ENCODE measurements at regions not wholly inside any gene's neighbourhood (a gene's known extent, or its start where the extent isn't known, plus 50 kb on each side); places are given as distances from the start of the nearest gene placed in this dataset.

GRCh38 chr1:199724049-199724448 is 303.5 kb upstream of the NR5A2 start:
- no peak for FAIRE-seq
- 72 to 88% (median 81%) methylated on average over 1 of the region's 1 CpG for WGBS, 3 donors
- no peaks in the 10 kb centered on the region for H3K36me3 ChIP-seq (ENCODE audit: control insufficient read depth in 3 of 3, insufficient read depth in 2 of 3, low read depth in 1 of 3, low read length in 3 of 3)

GRCh38 chr1:199725002-199725565 is 302.4 kb upstream of the NR5A2 start:
- H3K36me3 ChIP-seq (ENCODE audit: control insufficient read depth in 3 of 3, insufficient read depth in 2 of 3, low read depth in 1 of 3, low read length in 3 of 3): no peaks in the 10 kb centered on the region
- no peak overlapping the region for H3K27ac ChIP-seq (ENCODE audit: low read depth in 1 of 3, low read length in 2 of 3)
- FAIRE-seq (no peak), DNase-seq (peak; percentile 14 to 51)
- H3K9me3 ChIP-seq (ENCODE audit: control insufficient read depth in 2 of 2, insufficient read depth in 1 of 2, low read depth in 1 of 2, low read length in 1 of 2): no peaks in the 10 kb centered on the region
- H3K4me1 ChIP-seq (ENCODE audit: control insufficient read depth in 3 of 3, insufficient read depth in 2 of 3, low read depth in 1 of 3, low read length in 2 of 3): peaks cover 0 to 10% (median 0%) of the 10 kb centered on the region in 3 donors
- H3K4me3 ChIP-seq (ENCODE audit: low read depth in 1 of 3, low read length in 3 of 3): no peak overlapping the region
- WGBS, 3 donors: 46 to 61% (median 48%) methylated on average over 3 of the region's 3 CpGs
- peaks cover 0 to 1% (median 0%) of the 10 kb centered on the region in 3 donors for H3K27me3 ChIP-seq (ENCODE audit: control insufficient read depth in 3 of 3, insufficient read depth in 3 of 3, low read length in 3 of 3)

More at GRCh38 chr1:199724049-199724448, 303.5 kb upstream of the NR5A2 start:
- Histone ChIP-seq H3K4me3 (ENCODE audit: low read depth in 1 of 3, low read length in 3 of 3) (no peak overlapping the region), H3K27ac (ENCODE audit: low read depth in 1 of 3, low read length in 2 of 3) (no peak overlapping the region), H3K4me1 (ENCODE audit: control insufficient read depth in 3 of 3, insufficient read depth in 2 of 3, low read depth in 1 of 3, low read length in 2 of 3) (peaks cover 0 to 10% (median 0%) of the 10 kb centered on the region in 3 donors), H3K9me3 (ENCODE audit: control insufficient read depth in 2 of 2, insufficient read depth in 1 of 2, low read depth in 1 of 2, low read length in 1 of 2) (no peaks in the 10 kb centered on the region), H3K27me3 (ENCODE audit: control insufficient read depth in 3 of 3, insufficient read depth in 3 of 3, low read length in 3 of 3) (peaks cover 0 to 1% (median 0%) of the 10 kb centered on the region in 3 donors)
- DNase-seq: peak in 1 of 2 donors; percentile 49

GRCh38 chr1:199727682-199728081 is 299.8 kb upstream of the NR5A2 start:
- peaks cover 0 to 4% (median 0%) of the 10 kb centered on the region in 3 donors for H3K27me3 ChIP-seq (ENCODE audit: control insufficient read depth in 3 of 3, insufficient read depth in 3 of 3, low read length in 3 of 3)
- no peak overlapping the region for H3K27ac ChIP-seq (ENCODE audit: low read depth in 1 of 3, low read length in 2 of 3)
- DNase-seq: no peak
- H3K9me3 ChIP-seq (ENCODE audit: control insufficient read depth in 2 of 2, insufficient read depth in 1 of 2, low read depth in 1 of 2, low read length in 1 of 2): no peaks in the 10 kb centered on the region
- peaks cover 0 to 10% (median 0%) of the 10 kb centered on the region in 3 donors for H3K4me1 ChIP-seq (ENCODE audit: control insufficient read depth in 3 of 3, insufficient read depth in 2 of 3, low read depth in 1 of 3, low read length in 2 of 3)
- no peak overlapping the region for H3K4me3 ChIP-seq (ENCODE audit: low read depth in 1 of 3, low read length in 3 of 3)
- FAIRE-seq: no peak
- H3K36me3 ChIP-seq (ENCODE audit: control insufficient read depth in 3 of 3, insufficient read depth in 2 of 3, low read depth in 1 of 3, low read length in 3 of 3): no peaks in the 10 kb centered on the region
- 93 to 95% (median 94%) methylated on average over 2 of the region's 2 CpGs for WGBS, 3 donors

GRCh38 chr1:199728345-199728744 is 299.2 kb upstream of the NR5A2 start:
- Histone ChIP-seq H3K9me3 (ENCODE audit: control insufficient read depth in 2 of 2, insufficient read depth in 1 of 2, low read depth in 1 of 2, low read length in 1 of 2) (no peaks in the 10 kb centered on the region), H3K4me1 (ENCODE audit: control insufficient read depth in 3 of 3, insufficient read depth in 2 of 3, low read depth in 1 of 3, low read length in 2 of 3) (peaks cover 0 to 10% (median 0%) of the 10 kb centered on the region in 3 donors), H3K27me3 (ENCODE audit: control insufficient read depth in 3 of 3, insufficient read depth in 3 of 3, low read length in 3 of 3) (peaks cover 0 to 4% (median 0%) of the 10 kb centered on the region in 3 donors), H3K36me3 (ENCODE audit: control insufficient read depth in 3 of 3, insufficient read depth in 2 of 3, low read depth in 1 of 3, low read length in 3 of 3) (no peaks in the 10 kb centered on the region), H3K27ac (ENCODE audit: low read depth in 1 of 3, low read length in 2 of 3) (no peak overlapping the region), H3K4me3 (ENCODE audit: low read depth in 1 of 3, low read length in 3 of 3) (no peak overlapping the region)
- FAIRE-seq: no peak
- 85 to 90% (median 87%) methylated on average over 2 of the region's 2 CpGs for WGBS, 3 donors
- DNase-seq: no peak

- no peaks in the 10 kb centered on the region for H3K9me3 ChIP-seq (ENCODE audit: control insufficient read depth in 2 of 2, insufficient read depth in 1 of 2, low read depth in 1 of 2, low read length in 1 of 2)
- no peak overlapping the region for H3K4me3 ChIP-seq (ENCODE audit: low read depth in 1 of 3, low read length in 3 of 3)
- H3K4me1 ChIP-seq (ENCODE audit: control insufficient read depth in 3 of 3, insufficient read depth in 2 of 3, low read depth in 1 of 3, low read length in 2 of 3): no peaks in the 10 kb centered on the region
- no peaks in the 10 kb centered on the region for H3K36me3 ChIP-seq (ENCODE audit: control insufficient read depth in 3 of 3, insufficient read depth in 2 of 3, low read depth in 1 of 3, low read length in 3 of 3)
- DNase-seq (no peak), FAIRE-seq (no peak)
- H3K27me3 ChIP-seq (ENCODE audit: control insufficient read depth in 3 of 3, insufficient read depth in 3 of 3, low read length in 3 of 3): peaks cover 0 to 3% (median 0%) of the 10 kb centered on the region in 3 donors
- H3K27ac ChIP-seq (ENCODE audit: low read depth in 1 of 3, low read length in 2 of 3): no peak overlapping the region
- WGBS, 3 donors: 43 to 63% (median 57%) methylated on average over 2 of the region's 2 CpGs
Measured at GRCh38 chr1:199733125-199733524, 294.4 kb upstream of the NR5A2 start.

- Histone ChIP-seq H3K27ac (ENCODE audit: low read depth in 1 of 3, low read length in 2 of 3) (no peak overlapping the region), H3K9me3 (ENCODE audit: control insufficient read depth in 2 of 2, insufficient read depth in 1 of 2, low read depth in 1 of 2, low read length in 1 of 2) (no peaks in the 10 kb centered on the region), H3K4me1 (ENCODE audit: control insufficient read depth in 3 of 3, insufficient read depth in 2 of 3, low read depth in 1 of 3, low read length in 2 of 3) (no peaks in the 10 kb centered on the region), H3K4me3 (ENCODE audit: low read depth in 1 of 3, low read length in 3 of 3) (no peak overlapping the region), H3K36me3 (ENCODE audit: control insufficient read depth in 3 of 3, insufficient read depth in 2 of 3, low read depth in 1 of 3, low read length in 3 of 3) (no peaks in the 10 kb centered on the region), H3K27me3 (ENCODE audit: control insufficient read depth in 3 of 3, insufficient read depth in 3 of 3, low read length in 3 of 3) (peaks cover 0 to 3% (median 0%) of the 10 kb centered on the region in 3 donors)
- WGBS, 3 donors: 45 to 51% (median 48%) methylated on average over 5 of the region's 5 CpGs
- DNase-seq (no peak), FAIRE-seq (no peak)
Measured at GRCh38 chr1:199734186-199734585, 293.3 kb upstream of the NR5A2 start.

GRCh38 chr1:199735660-199736059 is 291.9 kb upstream of the NR5A2 start:
- Histone ChIP-seq H3K4me1 (ENCODE audit: control insufficient read depth in 3 of 3, insufficient read depth in 2 of 3, low read depth in 1 of 3, low read length in 2 of 3) (no peaks in the 10 kb centered on the region), H3K27ac (ENCODE audit: low read depth in 1 of 3, low read length in 2 of 3) (no peak overlapping the region), H3K36me3 (ENCODE audit: control insufficient read depth in 3 of 3, insufficient read depth in 2 of 3, low read depth in 1 of 3, low read length in 3 of 3) (no peaks in the 10 kb centered on the region), H3K27me3 (ENCODE audit: control insufficient read depth in 3 of 3, insufficient read depth in 3 of 3, low read length in 3 of 3) (peaks cover 0 to 1% (median 0%) of the 10 kb centered on the region in 3 donors), H3K4me3 (ENCODE audit: low read depth in 1 of 3, low read length in 3 of 3) (no peak overlapping the region), H3K9me3 (ENCODE audit: control insufficient read depth in 2 of 2, insufficient read depth in 1 of 2, low read depth in 1 of 2, low read length in 1 of 2) (no peaks in the 10 kb centered on the region)
- DNase-seq (no peak), FAIRE-seq (no peak)
- 66 to 77% (median 74%) methylated on average over 6 of the region's 6 CpGs for WGBS, 3 donors

GRCh38 chr1:199736646-199737045 is 290.9 kb upstream of the NR5A2 start:
- WGBS, 3 donors: 46 to 76% (median 73%) methylated on average over 3 of the region's 3 CpGs
- Histone ChIP-seq H3K27me3 (ENCODE audit: control insufficient read depth in 3 of 3, insufficient read depth in 3 of 3, low read length in 3 of 3) (no peaks in the 10 kb centered on the region), H3K9me3 (ENCODE audit: control insufficient read depth in 2 of 2, insufficient read depth in 1 of 2, low read depth in 1 of 2, low read length in 1 of 2) (no peaks in the 10 kb centered on the region), H3K27ac (ENCODE audit: low read depth in 1 of 3, low read length in 2 of 3) (no peak overlapping the region), H3K36me3 (ENCODE audit: control insufficient read depth in 3 of 3, insufficient read depth in 2 of 3, low read depth in 1 of 3, low read length in 3 of 3) (no peaks in the 10 kb centered on the region), H3K4me1 (ENCODE audit: control insufficient read depth in 3 of 3, insufficient read depth in 2 of 3, low read depth in 1 of 3, low read length in 2 of 3) (no peaks in the 10 kb centered on the region), H3K4me3 (ENCODE audit: low read depth in 1 of 3, low read length in 3 of 3) (no peak overlapping the region)
- DNase-seq (no peak), FAIRE-seq (peak; percentile 44)

- Histone ChIP-seq H3K27me3 (ENCODE audit: control insufficient read depth in 3 of 3, insufficient read depth in 3 of 3, low read length in 3 of 3) (no peaks in the 10 kb centered on the region), H3K4me1 (ENCODE audit: control insufficient read depth in 3 of 3, insufficient read depth in 2 of 3, low read depth in 1 of 3, low read length in 2 of 3) (peaks cover 0 to 4% (median 0%) of the 10 kb centered on the region in 3 donors), H3K36me3 (ENCODE audit: control insufficient read depth in 3 of 3, insufficient read depth in 2 of 3, low read depth in 1 of 3, low read length in 3 of 3) (no peaks in the 10 kb centered on the region), H3K4me3 (ENCODE audit: low read depth in 1 of 3, low read length in 3 of 3) (no peak overlapping the region), H3K9me3 (ENCODE audit: control insufficient read depth in 2 of 2, insufficient read depth in 1 of 2, low read depth in 1 of 2, low read length in 1 of 2) (no peaks in the 10 kb centered on the region), H3K27ac (ENCODE audit: low read depth in 1 of 3, low read length in 2 of 3) (no peak overlapping the region)
- 81 to 83% (median 82%) methylated on average over 7 of the region's 7 CpGs for WGBS, 3 donors
- FAIRE-seq (no peak), DNase-seq (no peak)
Measured at GRCh38 chr1:199741586-199741985, 285.9 kb upstream of the NR5A2 start.
